GM12892 (cell line): ENCODE measurements at regions not wholly inside any gene's neighbourhood (a gene's known extent, or its start where the extent isn't known, plus 50 kb on each side); places are given as distances from the start of the nearest gene placed in this dataset.

Source experiments
- POLR2A ChIP-seq: IDR thresholded peaks from 2 replicates; pipeline ENCODE4 v1.6.1; 2011; ENCODE audit warnings: low read depth, low read length, control low read depth
- TAF1 ChIP-seq: IDR thresholded peaks from 2 replicates; pipeline ENCODE4 v1.6.1; 2011; ENCODE audit warnings: low read depth, mild to moderate bottlenecking, control low read depth, low read length, borderline replicate concordance

DNA sequence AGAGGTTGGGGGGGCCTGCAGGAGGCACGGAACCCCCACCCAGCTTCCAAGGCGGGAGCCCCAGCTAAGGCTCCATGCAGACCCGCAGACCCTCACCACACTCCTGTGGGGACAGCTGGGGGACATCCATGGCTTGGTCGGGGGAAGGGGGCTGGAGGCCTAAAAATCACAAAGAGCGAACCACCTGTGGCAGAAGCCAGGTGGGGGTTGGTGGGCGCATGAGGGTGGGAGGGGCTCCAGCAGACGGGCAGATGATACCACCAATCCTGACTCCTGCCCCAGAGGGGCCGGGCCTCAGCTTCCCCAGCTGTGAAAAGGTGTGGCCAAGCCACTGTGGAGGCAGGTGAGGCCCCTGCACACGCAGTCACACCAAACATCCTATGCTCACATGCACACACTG lies 111.6 kb downstream of the FAM53A start:
- TF ChIP-seq POLR2A: no peak
- no peak for TF ChIP-seq TAF1
